Thymus (tissue), 11 donors: ENCODE measurements at regions not wholly inside any gene's neighbourhood (a gene's known extent, or its start where the extent isn't known, plus 50 kb on each side); places are given as distances from the start of the nearest gene placed in this dataset.

ENCODE experiments used
- DNase-seq, 9 donors: peaks; one replicate each; pipeline ENCODE4 v3.0.0-alpha.2; 2013; ENCODE audit warnings: low spot score in 9 of 9, low read depth in 6 of 9, missing footprints in 1 of 9
- H3K27ac ChIP-seq, 2 donors: one replicate each; pipeline ENCODE4 v1.5.1; 2013; ENCODE audit warnings: control low read depth in 1 of 2, low read depth in 1 of 2, low read length in 1 of 2, mild to moderate bottlenecking in 1 of 2, moderate library complexity in 1 of 2
- H3K27me3 ChIP-seq, 2 donors: one replicate each; pipeline ENCODE4 v1.5.1; 2013; ENCODE audit warnings: low read length in 1 of 2; ENCODE audit not compliant: control insufficient read depth in 2 of 2, insufficient read depth in 1 of 2
- H3K36me3 ChIP-seq, 2 donors: one replicate each; pipeline ENCODE4 v1.5.1; 2013; ENCODE audit warnings: low read length in 1 of 2, mild to moderate bottlenecking in 1 of 2, moderate library complexity in 1 of 2; ENCODE audit not compliant: control insufficient read depth in 2 of 2, insufficient read depth in 2 of 2
- H3K4me1 ChIP-seq, 2 donors: one replicate each; pipeline ENCODE4 v1.5.1; 2013; ENCODE audit warnings: low read length in 2 of 2; ENCODE audit not compliant: control insufficient read depth in 2 of 2, insufficient read depth in 2 of 2
- H3K4me3 ChIP-seq, 2 donors: one replicate each; pipeline ENCODE4 v1.5.1; 2013; ENCODE audit warnings: low read length in 2 of 2, control low read depth in 1 of 2, mild to moderate bottlenecking in 1 of 2
- H3K9me3 ChIP-seq, 2 donors: one replicate each; pipeline ENCODE4 v1.5.1; 2013; ENCODE audit warnings: low read length in 1 of 2, mild to moderate bottlenecking in 1 of 2; ENCODE audit not compliant: control insufficient read depth in 2 of 2, insufficient read depth in 1 of 2
- WGBS: extraction: QIAGEN DNeasy Blood & Tissue Kit; methylation state at CpG from one replicate; pipeline ENCODE4 v1.1.7; 2013; 5-methylcytosine and 5-hydroxymethylcytosine counted together
- donor health status: healthy.

GRCh38 chr3:102114264-102114979, 265.1 kb downstream of the NFKBIZ start:
- H3K9me3 ChIP-seq: no peaks in the 10 kb centered on the region
- no peaks in the 10 kb centered on the region for H3K4me1 ChIP-seq
- 26% methylated on average over 7 of the region's 7 CpGs for WGBS
- no peaks in the 10 kb centered on the region for H3K36me3 ChIP-seq
- peak overlapping the region; percentile 12 to 33 for H3K27ac ChIP-seq
- H3K27me3 ChIP-seq: no peaks in the 10 kb centered on the region
- DNase-seq: peak in 7 of 9 donors; percentile 24 to 79 (median 50)
- no peak overlapping the region for H3K4me3 ChIP-seq

GRCh38 chr3:102122527-102122926, 273.2 kb downstream of the NFKBIZ start:
- no peaks in the 10 kb centered on the region for H3K36me3 ChIP-seq
- no peak overlapping the region for H3K4me3 ChIP-seq
- no peak overlapping the region for H3K27ac ChIP-seq
- H3K27me3 ChIP-seq: no peaks in the 10 kb centered on the region
- DNase-seq: no peak
- H3K4me1 ChIP-seq: no peaks in the 10 kb centered on the region
- H3K9me3 ChIP-seq: peaks cover 0 to 10% of the 10 kb centered on the region in 2 donors

- no peak overlapping the region for H3K27ac ChIP-seq
- no peaks in the 10 kb centered on the region for H3K4me1 ChIP-seq
- no peaks in the 10 kb centered on the region for H3K36me3 ChIP-seq
- no peaks in the 10 kb centered on the region for H3K27me3 ChIP-seq
- DNase-seq: no peak
- 77% methylated on average over 2 of the region's 2 CpGs for WGBS
- no peak overlapping the region for H3K4me3 ChIP-seq
- peaks cover 0 to 10% of the 10 kb centered on the region in 2 donors for H3K9me3 ChIP-seq
Measured at GRCh38 chr3:102123590-102124190, 274.4 kb downstream of the NFKBIZ start.

GRCh38 chr3:102124282-102124681, 275.0 kb downstream of the NFKBIZ start:
- Histone ChIP-seq H3K27ac (no peak overlapping the region), H3K4me3 (no peak overlapping the region), H3K36me3 (no peaks in the 10 kb centered on the region), H3K27me3 (no peaks in the 10 kb centered on the region), H3K9me3 (peaks cover 0 to 10% of the 10 kb centered on the region in 2 donors), H3K4me1 (no peaks in the 10 kb centered on the region)
- WGBS: 70% methylated on average over 2 of the region's 2 CpGs
- DNase-seq: no peak

DNA sequence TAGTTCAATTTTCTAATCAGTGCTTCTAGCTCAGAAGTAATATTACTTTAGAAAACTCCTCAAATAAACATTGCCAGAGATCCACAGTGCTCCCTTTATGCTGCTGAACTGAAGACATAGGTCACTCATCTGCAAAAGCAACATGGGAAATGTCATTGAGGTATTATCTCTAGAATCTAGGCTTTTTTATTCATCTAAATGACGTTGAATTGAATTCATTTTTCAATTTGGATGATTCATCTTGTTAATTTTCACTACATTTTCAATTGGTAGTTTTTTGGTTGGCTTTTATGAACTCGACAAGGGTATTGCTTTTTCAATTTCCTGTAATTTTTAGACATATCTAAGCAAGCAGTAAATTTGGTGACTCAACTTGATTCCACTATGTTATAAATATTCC, 275.4 kb downstream of the NFKBIZ start:
- H3K27ac ChIP-seq: no peak overlapping the region
- WGBS: 83% methylated on average over 2 of the region's 2 CpGs

GRCh38 chr3:102125197-102125993, 276.1 kb downstream of the NFKBIZ start:
- H3K9me3 ChIP-seq: peaks cover 0 to 10% of the 10 kb centered on the region in 2 donors
- no peaks in the 10 kb centered on the region for H3K4me1 ChIP-seq
- no peaks in the 10 kb centered on the region for H3K36me3 ChIP-seq
- H3K27me3 ChIP-seq: no peaks in the 10 kb centered on the region
- H3K4me3 ChIP-seq: no peak overlapping the region
- no peak overlapping the region for H3K27ac ChIP-seq
- WGBS: 93% methylated on average over 5 of the region's 5 CpGs
- no peak for DNase-seq

More for the DNA sequence above, 275.4 kb downstream of the NFKBIZ start:
- no peaks in the 10 kb centered on the region for H3K27me3 ChIP-seq
- no peak overlapping the region for H3K4me3 ChIP-seq
- no peak for DNase-seq
- no peaks in the 10 kb centered on the region for H3K36me3 ChIP-seq
- no peaks in the 10 kb centered on the region for H3K4me1 ChIP-seq
- peaks cover 0 to 10% of the 10 kb centered on the region in 2 donors for H3K9me3 ChIP-seq

- H3K4me3 ChIP-seq: no peak overlapping the region
- H3K9me3 ChIP-seq: peaks cover 0 to 10% of the 10 kb centered on the region in 2 donors
- no peak for DNase-seq
- no peaks in the 10 kb centered on the region for H3K4me1 ChIP-seq
- H3K36me3 ChIP-seq: no peaks in the 10 kb centered on the region
- no peaks in the 10 kb centered on the region for H3K27me3 ChIP-seq
- 97% methylated on average over 1 of the region's 1 CpG for WGBS
- no peak overlapping the region for H3K27ac ChIP-seq
Measured at GRCh38 chr3:102125994-102126368, 276.7 kb downstream of the NFKBIZ start.

GRCh38 chr3:102129760-102130608, 280.7 kb downstream of the NFKBIZ start:
- H3K36me3 ChIP-seq: no peaks in the 10 kb centered on the region
- 21% methylated on average over 3 of the region's 3 CpGs for WGBS
- H3K9me3 ChIP-seq: no peaks in the 10 kb centered on the region
- no peaks in the 10 kb centered on the region for H3K4me1 ChIP-seq
- peak in 1 of 9 donors; percentile 8 for DNase-seq
- H3K4me3 ChIP-seq: no peak overlapping the region
- H3K27me3 ChIP-seq: no peaks in the 10 kb centered on the region
- peak overlapping the region in 1 of 2 donors; percentile 13 for H3K27ac ChIP-seq
